ENCODE measurements at regions not wholly inside any gene's neighbourhood (a gene's known extent, or its start where the extent isn't known, plus 50 kb on each side); places are given as distances from the start of the nearest gene placed in this dataset.

DNA sequence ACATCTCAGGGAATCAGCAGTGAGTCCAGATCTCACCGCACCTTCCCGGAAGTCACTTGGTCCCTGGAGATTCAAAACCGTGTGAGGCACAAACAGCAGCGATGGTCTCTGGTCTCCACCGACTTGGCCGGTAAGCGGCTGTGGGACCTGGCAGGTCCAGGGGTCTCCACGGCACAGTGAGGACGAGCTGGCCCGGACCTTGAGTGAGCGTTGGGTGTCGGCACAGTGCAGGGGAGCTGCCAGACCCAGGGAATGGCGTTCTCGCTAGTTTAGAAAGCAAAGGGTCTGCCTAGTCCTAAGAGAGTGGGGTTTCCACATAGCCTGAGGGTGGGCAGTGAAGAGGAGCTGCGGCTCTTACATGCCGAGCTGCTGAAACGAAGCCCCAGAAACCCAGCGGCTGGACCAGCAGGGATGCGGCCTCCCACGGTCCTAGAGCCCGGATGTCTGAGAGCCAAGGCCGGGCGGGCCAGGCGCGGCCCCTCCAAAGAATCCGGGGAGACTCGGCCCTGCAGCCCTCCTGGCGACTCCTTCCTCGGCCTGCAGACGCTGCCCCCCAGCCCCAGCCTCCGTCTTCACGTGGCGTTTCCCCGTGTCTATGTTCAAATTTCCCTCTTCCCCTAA, 185.0 kb downstream of the ERMARD start:
- DNase-seq: no peak

DNA sequence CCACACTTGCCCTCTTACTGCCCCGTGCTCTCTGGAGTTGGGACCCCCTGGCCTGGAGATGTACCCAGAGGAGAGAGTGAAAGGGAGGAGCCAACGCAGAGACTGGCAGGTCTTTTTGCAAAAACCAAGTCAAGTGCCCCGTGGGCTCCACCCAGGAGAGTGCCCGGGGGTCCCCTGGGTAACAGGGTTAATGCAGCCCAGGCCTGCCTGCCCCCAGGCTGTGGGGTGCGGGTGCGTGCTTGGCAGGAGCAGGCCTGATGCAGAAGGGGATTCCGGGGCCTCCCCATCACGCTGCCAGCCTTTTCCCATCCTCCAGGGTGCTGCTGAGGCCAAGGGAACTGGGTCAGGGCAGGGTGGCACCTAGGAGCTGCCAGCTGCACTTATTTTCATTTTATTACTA, 184.4 kb downstream of the ERMARD start:
- no peak for DNase-seq

DNA sequence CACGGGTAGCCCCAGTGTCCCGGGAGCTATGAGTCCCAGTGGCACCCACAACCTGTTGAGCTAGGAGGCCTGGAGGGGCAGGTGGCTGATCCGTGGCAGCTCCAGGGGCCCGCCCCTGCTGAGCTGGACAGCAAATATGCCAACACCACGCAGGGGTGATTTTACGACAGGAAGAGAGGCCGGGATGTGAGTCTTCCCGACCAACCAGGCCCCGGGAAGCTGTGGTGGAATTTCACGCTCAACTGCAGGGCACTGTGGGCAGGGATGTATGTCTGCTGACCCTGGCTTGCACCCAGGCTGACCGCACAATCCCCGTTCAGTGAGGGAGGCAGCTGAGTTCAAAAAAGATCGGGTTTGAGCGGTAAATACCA, 183.9 kb downstream of the ERMARD start:
- DNase-seq: no peak

DNA sequence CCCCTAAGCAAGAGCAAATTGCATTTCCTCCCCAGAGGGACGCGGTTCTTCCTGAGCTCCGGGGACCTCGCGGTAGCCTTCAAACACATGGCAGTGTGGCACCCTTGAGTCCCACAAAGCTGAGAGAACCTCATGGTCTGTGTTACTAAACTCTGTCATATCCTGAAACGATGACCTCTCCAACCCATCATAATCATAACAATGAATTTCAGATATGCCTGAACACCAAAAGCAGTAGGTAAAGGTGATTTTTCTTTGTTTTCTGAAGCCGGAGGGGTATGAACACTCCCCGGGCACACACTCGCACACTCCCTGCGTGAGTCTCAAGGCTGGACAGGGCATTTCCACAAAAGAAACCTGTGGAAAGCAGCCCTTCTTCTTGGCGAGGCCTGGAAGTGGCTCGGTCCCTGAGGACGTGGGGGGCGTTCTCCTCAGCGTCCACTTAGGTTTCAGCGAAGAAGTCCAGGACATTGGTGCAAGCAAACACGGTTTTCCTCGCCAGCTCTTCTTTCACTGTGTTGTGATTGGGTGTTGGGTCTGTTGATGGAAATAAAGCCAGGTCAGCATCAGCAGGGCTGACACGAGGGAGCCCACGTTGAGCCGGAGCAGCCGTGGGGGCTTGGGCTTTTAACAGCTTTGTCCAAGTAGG, 183.4 kb downstream of the ERMARD start:
- DNase-seq: no peak

DNA sequence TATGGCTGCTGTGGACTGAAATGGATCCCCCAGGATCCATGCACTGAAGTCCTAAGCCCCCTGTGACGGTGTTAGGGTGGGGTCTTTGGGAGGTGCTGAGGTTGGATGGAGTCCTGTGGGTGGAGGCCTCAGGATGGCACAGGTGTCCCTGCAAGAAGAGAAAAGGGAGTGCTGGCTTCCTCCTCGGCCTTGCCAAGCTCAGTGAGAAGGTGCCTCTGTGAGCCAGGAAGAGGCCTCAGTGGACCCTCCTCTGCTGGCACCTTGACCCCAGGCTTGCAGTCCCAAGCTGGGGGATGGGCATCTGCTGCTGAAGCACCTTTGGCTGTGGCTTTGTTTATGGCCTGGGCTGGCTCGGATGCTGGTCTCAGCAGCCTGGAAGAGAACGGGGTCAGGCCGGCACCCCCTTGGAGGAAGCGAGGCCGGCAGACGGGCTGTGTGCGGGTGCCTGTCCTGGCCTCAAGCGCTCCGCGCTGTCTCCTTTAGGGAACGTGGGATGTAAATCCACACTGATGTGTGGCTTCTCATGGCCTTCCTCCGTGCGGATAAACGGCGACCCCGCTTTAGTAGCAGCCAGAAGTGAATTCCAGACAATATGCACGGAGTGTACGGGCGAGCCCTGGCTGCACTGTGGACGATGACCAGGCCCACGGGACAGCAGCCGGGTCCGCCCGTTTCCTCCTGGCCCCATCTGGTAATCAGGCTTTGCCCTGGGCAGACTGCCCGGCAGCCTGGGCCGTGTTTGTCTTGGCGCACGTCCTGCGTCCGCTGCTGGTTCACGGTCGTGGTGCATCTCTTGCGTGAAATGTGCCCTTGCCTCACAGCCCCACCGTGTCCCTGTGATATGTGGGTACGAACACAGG, 182.6 kb downstream of the ERMARD start:
- no peak for DNase-seq

DNA sequence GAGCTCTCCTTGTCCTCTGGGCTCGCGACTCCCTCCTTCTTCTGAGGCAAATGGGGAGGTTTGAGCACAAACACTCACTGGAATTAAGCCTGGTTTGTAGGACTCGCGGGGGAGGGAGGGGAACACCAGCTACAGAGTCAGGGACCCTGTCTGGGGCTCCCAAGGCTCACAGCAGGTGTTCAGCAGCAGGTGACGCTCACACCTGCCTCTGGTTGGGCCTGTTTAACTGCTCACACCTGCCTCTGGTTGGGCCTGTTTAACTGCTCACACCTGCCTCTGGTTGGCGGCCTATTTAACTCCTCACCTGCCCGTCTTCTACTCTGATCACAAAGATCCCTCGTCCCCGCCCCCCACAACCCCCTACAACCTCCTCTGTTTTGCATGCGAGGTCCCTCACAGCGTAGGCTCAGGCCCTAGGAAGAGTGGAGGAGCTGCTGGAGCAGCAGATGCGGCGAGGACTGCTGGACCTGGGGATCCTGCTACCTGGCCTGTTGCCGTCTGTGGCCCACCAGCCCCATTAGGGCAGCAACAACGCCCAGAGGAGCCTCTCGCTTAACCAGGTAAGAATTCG, 181.9 kb downstream of the ERMARD start:
- DNase-seq: no peak

DNA sequence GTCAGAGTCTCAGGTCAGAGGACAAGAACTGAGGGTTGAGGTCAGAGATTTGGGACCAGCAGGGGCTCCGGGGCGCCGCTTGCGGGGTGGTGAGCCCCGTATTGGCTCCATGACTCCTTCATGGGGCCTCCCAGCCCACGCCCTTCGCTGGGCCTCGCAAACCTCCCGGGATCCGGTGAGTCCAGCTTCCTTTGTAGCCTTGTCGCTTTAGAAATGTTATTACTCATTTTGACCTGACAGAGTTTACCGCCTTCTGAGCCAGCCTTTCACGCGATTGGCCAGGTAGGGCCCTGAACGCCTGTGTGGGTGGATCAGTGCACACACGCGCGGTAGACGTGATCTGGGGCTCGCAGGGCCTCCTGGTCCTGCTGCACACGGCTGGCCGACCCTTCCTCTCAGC, 181.1 kb downstream of the ERMARD start:
- DNase-seq: no peak

DNA sequence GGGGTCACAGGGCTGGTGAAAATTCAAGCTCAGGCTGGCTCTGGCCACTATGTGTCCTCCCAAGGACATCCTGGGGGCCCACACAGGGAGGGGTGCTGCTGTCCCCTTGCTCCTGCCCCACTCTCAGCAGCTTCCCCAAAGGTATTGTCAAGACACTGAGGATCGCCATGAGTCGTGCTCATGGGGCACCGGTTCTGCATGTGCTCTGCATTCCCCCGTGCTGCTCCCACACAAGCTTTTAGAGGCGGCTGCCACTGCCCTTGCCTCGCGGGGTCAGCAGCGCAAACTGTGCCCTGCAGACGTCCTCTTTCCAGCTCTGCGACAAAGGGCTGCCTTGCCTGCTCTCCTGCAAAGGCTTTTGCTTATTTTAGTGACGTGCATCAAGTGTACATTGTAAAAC, 179.8 kb downstream of the ERMARD start:
- no peak for DNase-seq

DNA sequence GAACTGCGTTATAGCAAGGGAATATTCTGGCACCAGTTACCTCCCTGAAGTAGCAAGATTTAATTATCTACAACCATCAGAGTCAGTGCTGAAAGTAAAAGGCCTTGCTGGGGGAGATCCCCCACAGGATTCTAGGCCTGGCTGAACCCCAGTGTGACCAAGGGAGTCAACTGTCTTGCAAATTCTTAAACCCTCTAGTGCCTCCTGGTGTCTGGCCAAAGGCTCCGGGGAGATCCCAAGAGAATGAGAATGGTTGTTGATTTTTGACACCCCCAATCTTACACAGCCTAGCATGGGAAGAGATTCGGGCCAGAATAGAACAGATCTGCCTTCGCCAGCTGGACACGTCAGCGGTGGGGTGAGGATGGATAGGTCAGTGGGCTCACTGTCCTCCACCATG, 179.4 kb downstream of the ERMARD start:
- DNase-seq: no peak

DNA sequence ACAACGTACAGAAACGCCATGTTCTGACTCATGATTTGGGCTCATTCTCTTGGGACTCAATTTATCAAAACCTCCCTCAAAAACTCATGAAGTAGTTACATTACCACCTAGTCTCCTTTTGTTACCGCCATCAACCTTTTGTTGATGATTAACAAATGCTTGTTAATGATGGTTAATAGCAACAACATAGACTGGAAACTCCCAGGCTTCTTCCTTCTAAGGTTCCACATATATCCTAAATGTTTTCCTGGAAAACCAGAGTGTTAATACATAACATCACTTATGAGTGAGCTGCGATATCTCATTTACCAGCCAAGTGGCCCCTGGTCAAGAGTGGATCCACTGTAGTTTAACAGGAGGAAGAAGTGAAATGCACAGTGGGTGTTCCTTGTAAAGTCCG, 176.3 kb downstream of the ERMARD start:
- no peak for DNase-seq

DNA sequence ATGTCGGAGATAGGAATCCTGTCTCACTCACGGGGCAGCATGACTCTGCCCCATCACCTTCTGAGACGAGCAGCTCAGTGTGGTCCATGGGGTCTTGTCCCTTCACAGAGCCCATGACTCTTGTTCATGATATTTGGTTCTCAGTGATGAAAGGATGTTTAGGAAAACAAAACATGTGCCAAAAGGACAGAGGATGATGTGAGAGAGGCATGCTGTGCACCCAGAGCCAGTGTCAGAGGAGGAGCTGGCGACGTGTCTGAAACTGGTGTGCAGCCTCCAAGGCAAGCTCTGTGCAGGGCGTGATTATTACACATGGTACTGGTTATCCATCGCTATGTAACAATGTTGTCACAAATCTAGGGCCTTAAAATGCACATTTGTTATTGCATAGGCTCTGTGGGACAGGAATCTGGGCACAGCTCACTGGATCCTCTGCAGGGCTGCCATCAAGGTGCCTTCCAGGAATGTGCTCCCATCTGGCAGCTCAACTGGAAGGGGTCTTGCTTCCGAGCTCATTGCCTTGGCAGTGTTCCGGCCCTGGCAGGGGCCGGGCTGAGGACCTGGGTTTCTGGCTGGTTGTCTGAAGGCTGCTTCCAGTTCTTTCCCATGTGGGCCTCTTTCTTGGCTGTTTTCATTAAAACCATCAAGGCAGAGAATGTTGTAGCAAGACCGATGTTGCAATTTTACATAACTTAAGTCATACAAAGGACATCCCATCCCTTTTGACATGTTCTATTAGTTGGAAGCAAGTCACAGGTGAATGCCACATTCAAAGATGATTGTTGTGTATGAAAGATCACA, 175.4 kb downstream of the ERMARD start:
- DNase-seq: no peak

DNA sequence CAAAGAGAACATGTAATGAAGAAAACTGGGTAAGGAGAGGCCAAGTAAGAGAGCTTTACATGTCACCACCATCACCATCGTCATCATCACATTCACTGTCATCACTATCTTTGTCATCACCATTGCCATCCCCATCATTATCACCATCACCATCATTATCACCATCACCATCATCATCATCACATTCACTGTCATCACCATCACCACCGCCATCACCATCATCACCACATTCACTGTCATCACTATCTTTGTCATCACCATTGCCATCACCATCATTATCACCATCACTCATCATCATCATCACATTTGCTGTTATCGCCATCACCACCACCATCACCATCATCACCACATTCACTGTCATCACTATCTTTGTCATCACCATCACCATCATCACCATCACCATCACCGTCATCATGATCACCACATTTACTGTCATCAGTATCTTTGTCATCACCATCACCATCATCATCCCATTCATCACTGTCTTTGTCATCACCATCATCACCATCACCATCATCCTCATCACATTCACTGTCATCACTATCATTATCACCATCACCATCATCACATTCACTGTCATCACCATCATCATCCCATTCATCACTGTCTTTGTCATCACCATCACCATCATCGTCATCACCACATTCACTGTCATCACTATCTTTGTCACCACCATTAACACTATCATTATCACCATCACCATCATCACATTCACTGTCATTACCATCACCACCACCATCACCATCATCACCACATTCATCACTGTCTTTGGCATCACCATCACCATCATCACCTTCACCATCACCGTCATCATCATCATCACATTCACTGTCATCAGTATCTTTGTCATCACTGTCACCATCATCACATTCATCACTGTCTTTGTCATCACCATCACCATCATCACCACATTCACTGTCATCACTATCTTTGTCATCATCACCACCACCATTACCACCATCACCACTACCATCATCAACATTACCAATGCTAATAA, 172.3 kb downstream of the ERMARD start:
- no peak for DNase-seq

DNA sequence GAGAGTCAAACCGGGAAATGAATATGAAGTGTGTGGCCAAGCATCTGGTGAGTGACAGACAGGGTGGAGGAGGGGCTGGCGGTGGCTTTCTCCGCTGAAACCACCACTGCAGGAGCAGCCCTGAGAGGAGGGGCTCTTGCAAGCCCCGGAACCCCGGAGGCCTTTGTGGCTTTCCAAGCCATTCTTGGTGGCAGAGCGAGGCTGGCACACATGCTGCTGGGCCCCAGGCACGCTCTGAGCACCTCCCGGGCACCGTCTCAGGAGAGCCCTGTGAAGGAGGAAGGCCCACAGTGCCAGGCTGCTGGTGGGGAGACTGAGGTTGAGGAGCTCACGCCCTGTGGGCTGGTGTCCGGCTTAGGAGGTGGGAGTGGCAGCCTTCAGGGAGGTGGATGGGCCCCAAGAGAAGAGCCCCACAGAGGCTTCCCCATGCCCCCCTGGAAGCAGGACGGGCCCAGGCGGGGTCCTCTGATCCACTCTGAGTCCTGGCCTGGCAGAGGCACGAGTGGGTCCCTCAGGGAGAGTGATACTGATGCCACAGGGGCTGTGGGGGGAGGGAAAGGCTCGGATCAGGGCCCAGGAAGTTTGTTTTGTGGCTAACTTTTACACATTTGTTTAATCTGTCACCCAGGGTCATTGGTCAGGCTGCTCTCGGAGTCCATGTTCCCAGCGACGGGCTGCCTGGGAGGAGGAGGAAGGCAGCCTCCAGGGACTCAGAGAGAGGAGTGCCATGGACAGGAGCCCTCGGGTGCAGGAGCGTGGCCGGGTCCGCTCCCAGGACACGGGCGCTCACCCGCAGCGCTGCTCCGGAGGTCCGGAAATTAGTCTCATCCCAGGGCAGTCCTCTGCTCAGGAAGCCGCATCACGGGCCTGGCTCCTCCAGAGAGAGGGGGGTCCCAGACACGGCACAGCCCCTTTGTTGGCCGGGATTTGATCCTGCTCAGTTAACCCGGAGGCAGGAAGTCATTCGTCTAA, 170.7 kb downstream of the ERMARD start:
- DNase-seq: no peak

DNA sequence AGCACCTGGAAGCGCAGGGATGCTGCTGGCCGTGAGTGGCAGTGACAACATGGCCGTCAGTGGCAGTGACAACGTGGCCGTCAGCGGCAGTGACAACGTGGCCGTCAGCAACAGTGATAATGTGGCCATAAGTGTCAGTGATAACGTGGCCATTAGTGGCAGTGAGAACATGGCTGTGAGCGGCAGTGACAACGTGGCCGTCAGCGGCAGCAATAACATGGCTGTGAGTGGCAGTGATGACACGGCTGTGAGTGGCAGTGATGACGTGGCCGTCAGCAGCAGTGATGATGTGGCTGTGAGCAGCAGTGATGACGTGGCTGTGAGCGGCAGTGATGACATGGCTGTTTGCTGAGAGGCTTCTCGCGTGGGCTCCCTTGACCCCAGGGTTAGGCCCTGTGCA, 169.8 kb downstream of the ERMARD start:
- DNase-seq: no peak

DNA sequence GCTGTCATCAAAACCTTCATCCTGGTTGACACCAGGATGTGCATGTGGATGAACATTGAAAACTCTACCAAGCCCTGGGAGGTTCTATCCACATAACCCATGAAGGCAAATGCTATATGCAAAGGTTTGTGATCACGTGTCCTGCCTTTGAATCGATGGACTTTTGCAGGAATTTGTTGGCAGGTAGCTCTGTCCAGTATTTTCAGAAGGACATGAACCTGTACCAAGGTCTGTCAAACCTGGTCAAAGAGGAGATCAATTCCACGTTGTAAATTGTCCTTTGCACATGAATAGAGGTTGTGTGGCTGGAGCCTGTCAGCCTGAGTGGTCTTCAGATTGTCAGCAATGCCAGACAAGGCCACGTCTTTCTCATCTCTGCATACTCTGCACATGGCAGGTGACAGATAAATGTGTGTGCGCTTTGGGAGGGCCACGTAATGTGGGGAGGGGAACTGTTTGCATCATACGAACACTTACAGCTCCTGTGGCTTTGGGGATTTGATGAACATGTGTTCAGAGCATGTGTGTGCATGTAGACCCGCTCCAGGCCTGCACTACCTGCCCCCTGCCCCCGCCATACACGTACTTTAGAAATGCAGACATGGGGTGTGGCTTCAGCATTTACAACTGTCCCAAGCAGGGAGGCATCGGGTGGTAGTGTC, 169.1 kb downstream of the ERMARD start:
- no peak for DNase-seq

DNA sequence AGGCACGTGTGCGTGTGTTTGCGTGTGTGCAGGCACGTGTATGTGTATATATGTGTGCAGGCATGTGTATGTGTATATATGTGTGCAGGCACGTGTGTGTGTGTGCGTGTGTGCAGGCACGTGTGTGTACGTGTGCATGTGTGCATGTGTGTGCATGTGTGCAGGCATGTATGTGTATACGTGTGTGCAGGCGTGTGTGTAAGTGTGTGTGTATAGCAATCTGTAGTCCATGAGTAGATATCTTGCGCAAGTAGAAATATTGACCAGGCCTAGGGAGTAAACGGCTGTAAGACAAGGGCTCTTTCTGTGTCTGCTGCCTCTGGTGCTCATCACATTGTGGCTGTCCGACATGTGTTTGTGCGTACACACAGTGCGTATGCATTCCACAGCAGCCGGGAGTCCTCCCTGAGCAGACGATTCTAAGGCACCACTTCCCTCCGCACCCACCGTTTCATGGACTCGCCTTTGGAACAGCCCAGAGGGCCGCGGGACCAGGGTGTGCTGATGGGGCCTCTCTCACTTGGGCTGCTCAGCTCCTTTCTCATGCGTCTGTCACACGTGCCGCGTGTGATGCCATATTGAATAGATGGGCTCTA, 167.6 kb downstream of the ERMARD start:
- DNase-seq: no peak

DNA sequence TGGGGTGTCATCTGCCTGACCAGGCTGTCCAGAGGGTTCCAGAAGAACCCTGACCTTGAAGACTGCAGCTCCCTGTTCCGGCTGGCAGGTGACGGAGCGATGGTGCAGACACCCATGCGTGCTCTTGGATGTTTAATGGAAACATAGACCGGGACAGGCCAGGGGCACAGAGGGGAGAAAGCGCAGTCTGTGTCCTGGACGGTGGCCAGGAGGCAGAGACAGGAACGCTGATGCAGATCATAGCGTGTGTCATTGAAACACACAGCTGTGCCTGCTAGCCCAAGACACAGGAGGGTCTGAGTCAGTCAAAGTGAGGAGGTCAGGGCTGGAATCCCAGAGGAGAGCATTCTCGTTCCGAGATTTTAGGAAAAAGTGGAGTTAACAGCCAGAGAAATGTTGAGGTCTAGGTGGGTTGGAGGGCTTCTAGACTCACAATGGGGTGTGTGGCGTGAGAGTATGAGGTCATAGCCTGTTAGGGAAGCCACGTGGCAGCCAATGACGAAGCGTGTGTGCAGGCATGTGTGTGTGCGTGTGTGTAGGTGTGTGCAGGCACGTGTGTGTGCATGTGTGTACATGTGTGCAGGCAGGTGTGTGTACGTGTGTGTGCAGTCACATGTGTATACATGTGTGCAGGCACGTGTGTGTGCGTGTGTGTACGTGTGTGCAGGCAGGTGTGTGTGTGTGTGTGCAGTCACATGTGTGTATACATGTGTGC, 167.0 kb downstream of the ERMARD start:
- DNase-seq: no peak

DNA sequence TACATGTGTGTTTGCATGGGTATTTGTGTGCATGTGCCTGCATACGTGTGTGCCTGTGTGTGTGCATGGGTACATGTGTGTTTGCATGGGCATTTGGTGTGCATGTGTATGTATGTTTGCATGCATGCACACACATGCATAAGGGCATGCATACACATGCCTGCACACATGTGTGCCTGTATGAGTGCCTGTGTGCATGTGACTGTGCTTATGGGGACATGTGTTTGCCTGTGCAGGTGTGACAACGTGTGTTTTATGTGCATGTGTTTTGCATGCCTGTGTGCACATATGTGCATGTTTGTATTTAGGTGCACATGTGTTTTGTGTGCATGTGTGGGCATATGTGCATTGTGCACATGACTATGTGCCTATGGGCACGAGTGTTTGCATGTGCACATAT, 165.7 kb downstream of the ERMARD start:
- DNase-seq: no peak

Data from activated T-cell treated with anti-CD3 and anti-CD28 coated beads for 4 hours (primary cell).